GM12878 (cell line): ENCODE measurements at regions not wholly inside any gene's neighbourhood (a gene's known extent, or its start where the extent isn't known, plus 50 kb on each side); places are given as distances from the start of the nearest gene placed in this dataset.

Source experiments
- ATAC-seq: fragments of 200-7000 bp; cut with Tn5 transposase; 3 replicates; pipeline ENCODE4 v1.9.1; 2020; ENCODE audit warnings: mild to moderate bottlenecking, moderate library complexity
- BruUV-seq: library from RNA; stranded (reverse); fragments of 400-500 nt; replicated peaks from 2 replicates; lab custom pipeline; 2021; lab: Mats Ljungman, UMichigan
- CTCF ChIA-PET: fragments of 300-600 bp; sonication (Branson Sonifier 250); formaldehyde crosslinking; extraction: SDS; loops from one replicate; lab custom pipeline; 2021; ENCODE audit warnings: inconsistent platforms; lab: Yijun Ruan, JAX
- POLR2A ChIA-PET: fragments of 350-600 bp; formaldehyde crosslinking; extraction: SDS; loops from one replicate; lab custom pipeline; 2021; ENCODE audit warnings: inconsistent platforms; lab: Charles Lee
- RAD21 ChIA-PET: fragments of 300-600 bp; sonication (Branson Sonifier 250); formaldehyde crosslinking; loops from one replicate; lab custom pipeline; 2023; ENCODE audit warnings: antibody characterized with exemption; ENCODE audit not compliant: unreplicated experiment; lab: Charles Lee
- SMC1A ChIA-PET: fragments of 300-600 bp; sonication (Branson Sonifier 250); formaldehyde crosslinking; loops from one replicate; lab custom pipeline; 2023; ENCODE audit not compliant: unreplicated experiment, uncharacterized antibody; lab: Charles Lee
- DNase-seq: peaks from one replicate; pipeline ENCODE4 v3.0.0-alpha.2; 2011; ENCODE audit warnings: low read depth, low spot score
- FAIRE-seq: peaks from 3 replicates; lab custom pipeline; 2011; peaks lifted over from hg19 to GRCh38; lab: Jason Lieb, UNC
- H2AFZ ChIP-seq: 2 replicates; pipeline ENCODE4 v1.6.0; 2011; ENCODE audit warnings: low read depth, low read length, control low read depth; ENCODE audit not compliant: control insufficient read depth
- H3K27ac ChIP-seq: 2 replicates; pipeline ENCODE4 v1.5.1; 2011; ENCODE audit warnings: control low read depth; ENCODE audit not compliant: control insufficient read depth, insufficient read depth
- H3K27me3 ChIP-seq, 2 experiments: replicated peaks in 1 of 2; 2 replicates each; pipeline versions ENCODE4 v1.6.0 to v1.6.1; 2011; ENCODE audit warnings: low read length in 1 of 2; ENCODE audit not compliant: control insufficient read depth in 2 of 2, insufficient read depth in 2 of 2
- H3K36me3 ChIP-seq, 2 experiments: 2 replicates each; pipeline ENCODE4 v1.5.1; 2011; ENCODE audit warnings: low read length in 1 of 2; ENCODE audit not compliant: control insufficient read depth in 2 of 2, insufficient read depth in 2 of 2
- H3K4me1 ChIP-seq: 2 replicates; pipeline ENCODE4 v1.6.1; 2011; ENCODE audit warnings: mild to moderate bottlenecking, low read length, moderate library complexity, mixed read lengths; ENCODE audit not compliant: control insufficient read depth, insufficient read depth
- H3K4me2 ChIP-seq: 2 replicates; pipeline ENCODE4 v1.6.0; 2011; ENCODE audit warnings: control low read depth; ENCODE audit not compliant: control insufficient read depth, insufficient read depth
- H3K4me3 ChIP-seq: fragments of 200-600 bp; sonication (generic); 2 replicates; pipeline ENCODE4 v1.5.1; 2016
- H3K79me2 ChIP-seq: 2 replicates; pipeline ENCODE4 v1.6.0; 2011; ENCODE audit warnings: low read length; ENCODE audit not compliant: control insufficient read depth, insufficient read depth
- H3K9ac ChIP-seq: 2 replicates; pipeline ENCODE4 v1.8.0; 2011; ENCODE audit warnings: low read length, control low read depth, mixed read lengths; ENCODE audit not compliant: control insufficient read depth, insufficient read depth
- H3K9me3 ChIP-seq: replicated peaks from 3 replicates; pipeline ENCODE4 v1.5.1; 2011; ENCODE audit warnings: mild to moderate bottlenecking, low read length; ENCODE audit not compliant: control insufficient read depth, insufficient read depth
- H4K20me1 ChIP-seq: 2 replicates; pipeline ENCODE4 v1.6.0; 2011; ENCODE audit not compliant: control insufficient read depth, insufficient read depth
- CEBPZ ChIP-seq: fragments of 150-350 bp; IDR thresholded peaks from 2 replicates; pipeline ENCODE4 v1.6.1; 2016; ENCODE audit warnings: low read depth, low read length
- CTCF ChIP-seq, 3 experiments: IDR thresholded peaks in 2 of 3; conservative IDR thresholded peaks in 1 of 3; 2 replicates each; pipeline ENCODE4 v1.5.1; 2011; ENCODE audit warnings: low read depth in 3 of 3, low read length in 3 of 3, mild to moderate bottlenecking in 3 of 3, control low read depth in 2 of 3, moderate library complexity in 2 of 3, inconsistent platforms in 1 of 3, mixed read lengths in 1 of 3; ENCODE audit not compliant: control insufficient read depth in 2 of 3, insufficient read depth in 1 of 3; ENCODE audit errors: extremely low read depth in 1 of 3
- EGR1 ChIP-seq, 2 experiments: IDR thresholded peaks; 1 replicate in 1 of 2; 2 replicates in 1 of 2; pipeline ENCODE4 v1.6.1; 2011 to 2012; ENCODE audit warnings: low read depth in 2 of 2, low read length in 2 of 2, borderline replicate concordance in 1 of 2, mild to moderate bottlenecking in 1 of 2, moderate library complexity in 1 of 2
- EZH2 ChIP-seq: IDR thresholded peaks from 2 replicates; pipeline ENCODE4 v1.6.1; 2012; ENCODE audit warnings: low read depth, mild to moderate bottlenecking, control low read depth, inconsistent platforms, low read length, borderline replicate concordance; ENCODE audit not compliant: control insufficient read depth
- IRF3 ChIP-seq: fragments of 450-650 bp; IDR thresholded peaks from 2 replicates; pipeline ENCODE4 v1.6.1; 2014; ENCODE audit warnings: mild to moderate bottlenecking
- RAD21 ChIP-seq: IDR thresholded peaks from 2 replicates; pipeline ENCODE4 v1.6.1; 2011; ENCODE audit warnings: mild to moderate bottlenecking, low read depth, low read length, moderate library complexity; ENCODE audit not compliant: insufficient read depth
- SIX5 ChIP-seq: IDR thresholded peaks from 2 replicates; pipeline ENCODE4 v1.6.1; 2011; ENCODE audit warnings: mild to moderate bottlenecking, low read depth, low read length, moderate library complexity; ENCODE audit not compliant: severe bottlenecking
- STAT3 ChIP-seq: IDR thresholded peaks from 2 replicates; pipeline ENCODE4 v1.6.1; 2011; ENCODE audit warnings: low read depth, low read length, improper control_type of control experiment
- TARDBP ChIP-seq: IDR thresholded peaks from 2 replicates; pipeline ENCODE4 v1.6.1; 2016; ENCODE audit warnings: borderline replicate concordance
- ZBTB4 ChIP-seq: fragments of 450-650 bp; formaldehyde crosslinking; IDR thresholded peaks from 2 replicates; pipeline ENCODE4 v1.4.0; 2022; ENCODE audit warnings: mild to moderate bottlenecking, moderate library complexity
- WGBS: methylation state at CpG from one replicate; pipeline ENCODE4 v1.1.6; 2016; ENCODE audit warnings: low lambda C conversion rate; ENCODE audit not compliant: insufficient replicate concordance, insufficient coverage; ENCODE audit errors: missing lambda C conversion rate; 5-methylcytosine and 5-hydroxymethylcytosine counted together
- in situ Hi-C: fragments of 300-500 bp; cut with MboI; formaldehyde crosslinking; loops from 9 replicates; pipeline ENCODE4 v1.14.3; 2018; ENCODE audit warnings: mixed read lengths
- intact Hi-C: fragments of 100-400 bp; cut with micrococcal nuclease; formaldehyde crosslinking; loops from one replicate; pipeline ENCODE4 v1.14.2; 2022; ENCODE audit not compliant: unreplicated experiment

GRCh38 chr5:120055858-120056257 is 408.2 kb upstream of the PRR16 start:
- intact Hi-C loops: no loop called here
- FAIRE-seq: no peak

More at GRCh38 chr5:120055858-120056257, 408.2 kb upstream of the PRR16 start:
- H3K9me3 ChIP-seq: no peaks in the 10 kb centered on the region
- ChIA-PET SMC1A (interaction anchor here (0.9 kb wide), 1 partner anchor 402 kb away, joined by 3 read pairs; no protein-coding TSS in a partner anchor), CTCF (interaction anchor here (1.6 kb wide), 1 partner anchor 16 kb away, joined by 4 read pairs; no protein-coding TSS in a partner anchor)
- H3K4me2 ChIP-seq: no peak overlapping the region
- H3K4me1 ChIP-seq: no peaks in the 10 kb centered on the region
- DNase-seq: no peak
- no peak overlapping the region for H3K27ac ChIP-seq
- in situ Hi-C loops: no loop called here
- no peaks in the 10 kb centered on the region for H3K36me3 ChIP-seq
- TF ChIP-seq EGR1 (IDR thresholded peaks at IDR 0.05; ENCODE audit: borderline replicate concordance in 1 of 2, low read depth in 2 of 2, low read length in 2 of 2) (no peak), SIX5 (no peak), CEBPZ (no peak), CTCF (IDR thresholded peaks at IDR 0.05 in 2 of 3, conservative IDR thresholded peaks at IDR 0.05 in 1 of 3; ENCODE audit: control insufficient read depth in 2 of 3, extremely low read depth in 1 of 3, insufficient read depth in 1 of 3, low read depth in 3 of 3, low read length in 3 of 3) (0 out of 6 replicates have a peak, but pooled peaks of 1 of the 3 experiments have one; percentile 9), EZH2 (no peak), TARDBP (no peak), ZBTB4 (CRISPR knock-in tag) (no peak), RAD21 (peak; percentile 25; the same call in 1 of the 2 replicates), STAT3 (no peak), IRF3 (no peak)
- TF ChIP-seq, all 136 proteins: peak for 2
- H3K4me3 ChIP-seq: no peak overlapping the region
- no peaks in the 10 kb centered on the region for H3K27me3 ChIP-seq
- no peak; the same call in 2 of the 3 replicates for ATAC-seq
- ChIA-PET POLR2A (no interaction called here), RAD21 (interaction anchor here (0.6 kb wide), 1 partner anchor 408 kb away, joined by 3 read pairs; no protein-coding TSS in a partner anchor)
- H4K20me1 ChIP-seq: no peaks in the 10 kb centered on the region
- WGBS: 65% methylated on average over 2 of the region's 2 CpGs
- no peak overlapping the region for H2AFZ ChIP-seq
- no TSS peak for BruUV-seq
- H3K9ac ChIP-seq: no peak overlapping the region
- no peaks in the 10 kb centered on the region for H3K79me2 ChIP-seq
